GM18498 (cell line): ENCODE measurements at regions not wholly inside any gene's neighbourhood (a gene's known extent, or its start where the extent isn't known, plus 50 kb on each side); places are given as distances from the start of the nearest gene placed in this dataset.

Experiments
- ATAC-seq: cut with Tn5 transposase; IDR thresholded peaks from one replicate; pipeline ENCODE4 v1.9.1; 2021; ENCODE audit warnings: mild to moderate bottlenecking, moderate library complexity; ENCODE audit not compliant: unreplicated experiment

- no peak for ATAC-seq
Measured at GRCh38 chr9:23938908-23939307, 112.9 kb upstream of the ELAVL2 start.

GRCh38 chr9:23934291-23934906 is 108.4 kb upstream of the ELAVL2 start:
- no peak for ATAC-seq

- no peak for ATAC-seq
Measured at GRCh38 chr9:23933348-23933747, 107.3 kb upstream of the ELAVL2 start.

- ATAC-seq, result peak; percentile 53
Measured at GRCh38 chr9:23926368-23926767, 100.3 kb upstream of the ELAVL2 start.

- ATAC-seq, result no peak
Measured at GRCh38 chr9:23914431-23915003, 88.5 kb upstream of the ELAVL2 start.

GRCh38 chr9:23907343-23907742 is 81.3 kb upstream of the ELAVL2 start:
- no peak for ATAC-seq

- no peak for ATAC-seq
Measured at GRCh38 chr9:23887781-23888180, 61.7 kb upstream of the ELAVL2 start.
